ENCODE measurements at regions not wholly inside any gene's neighbourhood (a gene's known extent, or its start where the extent isn't known, plus 50 kb on each side); places are given as distances from the start of the nearest gene placed in this dataset.

DNA sequence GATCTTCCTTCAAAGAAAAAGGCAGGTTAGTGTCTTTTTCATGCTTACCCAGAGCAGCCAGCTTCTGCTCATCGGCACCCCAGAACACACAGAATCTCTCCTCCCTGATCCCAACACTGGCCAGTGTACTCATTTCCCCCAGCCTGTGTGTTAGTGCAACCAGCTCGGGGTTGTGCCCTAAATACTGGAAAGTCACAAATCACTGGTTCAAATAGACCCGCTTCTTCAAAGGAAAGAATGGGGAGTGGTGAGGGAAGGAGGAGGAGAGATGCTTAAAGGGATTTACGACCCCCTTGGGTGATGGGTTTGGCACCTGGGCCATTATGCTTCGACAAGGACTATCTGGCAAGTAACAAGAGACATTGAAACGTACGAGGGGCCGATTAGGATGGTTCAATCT, 114.0 kb downstream of the FOXB1 start:
- H3K4me3 ChIP-seq (ENCODE audit: low read length): no peak overlapping the region
- no peak for TF ChIP-seq ZNF274 (IDR thresholded peaks at IDR 0.05; ENCODE audit: low read depth, low read length)

DNA sequence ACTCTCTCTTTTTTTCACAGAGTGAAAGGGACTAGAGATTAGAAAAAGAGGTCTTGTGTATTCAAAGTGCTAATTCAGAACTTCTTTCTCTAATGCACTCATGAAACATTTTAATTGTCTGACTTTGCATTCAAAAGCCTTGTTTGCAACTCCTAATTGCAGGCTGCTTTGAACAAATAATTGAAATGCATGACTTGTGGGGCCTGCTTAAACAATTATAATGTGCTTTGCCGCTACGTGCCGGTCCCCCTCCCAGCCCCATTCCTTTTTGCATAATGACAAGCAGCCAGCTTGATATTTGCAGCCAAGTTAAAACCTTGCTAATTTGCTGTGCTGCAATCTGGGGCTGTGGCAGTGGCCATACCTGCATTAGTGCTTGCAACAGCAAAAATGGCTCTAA, 114.5 kb downstream of the FOXB1 start:
- TF ChIP-seq ZNF274 (IDR thresholded peaks at IDR 0.05; ENCODE audit: low read depth, low read length): no peak
- no peak overlapping the region for H3K4me3 ChIP-seq (ENCODE audit: low read length)

DNA sequence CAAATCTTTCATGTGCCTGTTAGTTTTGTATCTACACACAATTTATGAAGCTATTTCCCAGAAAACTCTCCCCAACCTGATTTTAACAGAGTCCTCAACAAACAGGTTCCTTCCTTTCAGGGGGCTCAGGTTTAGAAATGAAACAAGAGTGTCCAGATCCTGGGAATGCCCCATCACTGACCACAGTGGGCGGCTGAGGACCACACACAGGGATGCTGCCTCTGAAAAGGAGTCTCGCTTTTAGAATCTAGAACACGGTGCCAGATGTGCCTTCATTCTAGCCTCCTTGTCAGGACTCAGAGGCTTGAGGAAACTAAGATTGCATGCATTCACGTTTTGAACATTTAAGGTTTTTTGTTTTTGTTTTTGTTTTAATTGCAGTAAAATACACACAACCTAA, 115.0 kb downstream of the FOXB1 start:
- H3K4me3 ChIP-seq (ENCODE audit: low read length): no peak overlapping the region
- no peak for TF ChIP-seq ZNF274 (IDR thresholded peaks at IDR 0.05; ENCODE audit: low read depth, low read length)

DNA sequence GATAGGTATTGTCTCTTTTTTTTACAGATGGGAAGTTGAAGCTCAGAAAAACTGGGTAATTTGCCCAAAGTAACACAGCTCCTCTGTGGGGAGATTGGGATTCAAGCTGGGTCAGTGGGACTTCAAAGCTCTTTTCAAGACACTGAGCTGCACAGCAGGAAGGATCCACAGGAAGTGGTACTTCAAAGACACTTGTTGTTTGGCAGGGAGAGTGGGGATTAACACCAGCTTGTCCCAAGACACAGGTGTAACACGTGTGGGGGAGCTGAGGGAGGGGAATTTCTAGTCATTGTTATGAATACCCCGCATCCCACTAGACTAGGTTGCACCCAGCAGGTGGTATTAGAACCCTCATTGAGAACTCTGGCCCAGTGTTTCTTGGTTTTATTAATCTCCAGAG, 116.0 kb downstream of the FOXB1 start:
- no peak overlapping the region for H3K4me3 ChIP-seq (ENCODE audit: low read length)
- TF ChIP-seq ZNF274 (IDR thresholded peaks at IDR 0.05; ENCODE audit: low read depth, low read length): no peak

DNA sequence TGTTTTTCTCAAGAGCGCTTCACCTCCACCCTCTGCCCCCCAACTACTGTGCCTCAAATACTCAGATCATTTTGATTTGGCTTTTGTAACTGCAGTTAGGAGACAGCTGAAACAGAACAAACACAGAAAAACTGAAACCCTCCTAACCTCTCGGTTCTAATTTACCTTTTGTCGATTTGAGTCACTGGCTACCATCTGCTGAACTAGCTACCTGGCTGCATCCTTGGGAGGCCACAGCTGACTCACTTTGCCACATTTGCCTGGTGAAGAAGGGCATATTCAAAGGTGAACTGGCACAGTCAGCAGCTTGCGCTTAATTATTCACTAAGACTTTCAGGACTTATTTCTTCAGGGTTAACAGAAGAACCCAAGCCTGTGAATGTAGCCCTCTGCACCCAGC, 117.7 kb downstream of the FOXB1 start:
- H3K4me3 ChIP-seq (ENCODE audit: low read length): no peak overlapping the region
- TF ChIP-seq ZNF274 (IDR thresholded peaks at IDR 0.05; ENCODE audit: low read depth, low read length): no peak

DNA sequence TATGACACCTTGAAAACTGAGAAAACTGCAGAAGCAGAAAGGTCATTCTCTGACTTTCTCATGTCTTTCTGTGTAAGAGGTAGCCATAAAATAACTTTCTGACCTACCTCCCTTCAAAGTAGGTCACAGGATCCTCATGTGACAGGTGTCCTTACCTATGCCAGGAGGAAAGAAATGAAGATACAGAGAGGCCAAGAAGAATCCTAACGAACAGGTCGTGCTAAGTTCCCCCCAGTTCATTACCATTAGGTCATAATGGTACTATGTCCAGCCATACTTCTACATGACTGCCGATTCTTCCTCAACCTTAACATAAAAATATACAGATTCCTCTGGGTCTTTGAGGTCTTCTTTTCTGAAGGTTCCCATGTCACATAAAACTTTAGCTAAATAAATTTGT, 118.6 kb downstream of the FOXB1 start:
- TF ChIP-seq ZNF274 (IDR thresholded peaks at IDR 0.05; ENCODE audit: low read depth, low read length): no peak
- H3K4me3 ChIP-seq (ENCODE audit: low read length): no peak overlapping the region

DNA sequence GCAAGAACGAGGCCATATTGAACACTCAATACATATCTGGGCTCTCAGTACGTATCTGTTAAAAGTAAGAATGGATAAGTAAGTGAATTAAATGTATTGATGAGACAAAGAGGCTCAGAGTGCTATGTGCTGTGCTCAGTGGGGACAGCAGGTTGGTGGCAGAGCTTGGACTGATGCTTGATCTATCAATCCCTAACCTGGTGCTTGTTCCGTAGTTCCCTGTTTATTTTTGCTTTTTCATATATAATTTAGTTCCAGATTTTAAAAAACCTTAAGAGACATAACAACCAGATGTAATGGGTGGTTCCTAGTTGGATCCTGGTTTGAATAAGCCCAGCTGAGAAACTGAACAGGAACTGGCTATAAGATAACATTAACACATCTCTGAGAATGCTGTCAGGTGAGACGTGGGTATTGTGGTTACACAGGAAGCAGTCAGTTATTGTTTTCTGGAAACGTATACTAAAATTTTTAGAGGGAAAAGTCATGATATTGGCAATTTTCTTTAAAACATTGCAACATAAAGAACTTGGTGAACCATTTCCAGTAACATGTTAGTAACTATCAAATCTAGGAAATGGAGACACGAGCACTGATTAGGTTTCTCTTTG, 120.5 kb downstream of the FOXB1 start:
- TF ChIP-seq ZNF274 (IDR thresholded peaks at IDR 0.05; ENCODE audit: low read depth, low read length): no peak
- H3K4me3 ChIP-seq (ENCODE audit: low read length): no peak overlapping the region

DNA sequence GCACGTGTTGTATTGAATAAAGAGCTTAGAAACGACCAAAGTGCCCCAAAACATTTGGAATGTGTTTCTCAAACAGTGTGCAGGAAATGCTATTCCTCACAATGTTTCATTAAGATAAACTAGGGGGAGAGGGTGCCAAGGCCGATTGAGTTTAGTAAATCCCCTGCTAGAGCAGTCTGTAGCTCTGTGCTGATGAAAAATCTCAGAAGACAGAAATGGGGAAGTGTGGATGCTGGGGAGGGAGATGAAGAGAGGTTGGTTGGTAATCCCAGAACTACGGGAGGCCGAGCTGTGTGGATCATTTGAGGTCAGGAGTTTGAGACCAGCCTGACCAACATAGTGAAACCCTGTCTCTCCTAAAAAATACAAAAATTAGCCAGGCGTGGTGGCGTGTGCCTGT, 121.2 kb downstream of the FOXB1 start:
- TF ChIP-seq ZNF274 (IDR thresholded peaks at IDR 0.05; ENCODE audit: low read depth, low read length): no peak
- no peak overlapping the region for H3K4me3 ChIP-seq (ENCODE audit: low read length)

DNA sequence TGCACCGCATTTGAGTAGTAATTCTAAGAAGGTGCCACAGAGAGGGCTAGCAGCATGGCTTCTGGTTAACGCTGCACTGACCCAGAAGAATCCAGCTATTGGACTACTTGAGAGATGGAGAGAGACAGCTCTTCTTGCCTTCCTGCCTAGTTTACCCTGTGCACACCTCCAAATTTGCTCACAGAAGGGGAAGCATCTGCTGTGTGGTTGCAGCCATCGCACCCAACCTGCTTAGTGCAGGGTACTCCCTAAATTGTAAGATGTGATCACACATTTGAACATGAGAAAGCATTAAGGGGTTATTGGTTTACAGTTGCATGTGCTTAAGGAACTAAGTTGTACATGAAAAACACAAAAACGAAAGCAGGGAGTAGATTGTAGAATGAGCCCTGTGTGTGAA, 122.1 kb downstream of the FOXB1 start:
- H3K4me3 ChIP-seq (ENCODE audit: low read length): no peak overlapping the region
- no peak for TF ChIP-seq ZNF274 (IDR thresholded peaks at IDR 0.05; ENCODE audit: low read depth, low read length)

DNA sequence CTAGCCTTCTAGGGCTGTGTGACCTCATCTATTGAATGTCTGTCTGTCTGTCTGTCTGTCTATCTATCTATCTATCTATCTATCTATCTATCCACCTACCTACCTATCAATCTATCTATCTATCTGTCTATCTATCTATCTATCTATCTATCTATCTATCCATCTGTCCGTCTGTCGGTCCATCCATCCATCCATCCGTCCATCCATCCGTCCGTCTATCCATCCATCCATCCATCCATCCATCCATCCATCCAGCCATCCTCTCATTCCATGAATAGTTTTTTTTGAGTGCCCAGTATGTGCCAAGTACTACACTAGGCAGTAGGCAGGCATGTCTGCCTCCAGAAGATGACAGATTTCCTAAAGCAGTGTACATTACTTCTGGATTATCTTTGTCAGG, 122.5 kb downstream of the FOXB1 start:
- no peak for TF ChIP-seq ZNF274 (IDR thresholded peaks at IDR 0.05; ENCODE audit: low read depth, low read length)
- no peak overlapping the region for H3K4me3 ChIP-seq (ENCODE audit: low read length)

DNA sequence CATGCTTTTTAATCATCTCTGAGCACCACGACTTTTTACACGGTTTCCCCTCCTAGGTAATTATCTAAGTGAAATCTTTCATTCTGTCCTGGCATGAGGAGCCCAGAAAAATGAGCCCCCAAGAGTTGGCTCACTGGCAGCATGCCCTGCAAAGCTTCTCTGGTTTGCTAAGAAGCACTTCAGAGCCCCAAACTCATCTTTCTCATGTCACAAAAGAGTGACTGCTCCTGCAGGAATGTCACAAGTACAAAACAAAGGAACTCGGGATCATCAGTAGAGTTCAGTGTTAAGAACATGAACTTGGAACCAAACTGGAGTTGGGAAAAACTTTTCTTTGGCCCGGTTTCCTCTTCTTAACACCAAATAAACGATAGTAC, 123.9 kb downstream of the FOXB1 start:
- TF ChIP-seq ZNF274 (IDR thresholded peaks at IDR 0.05; ENCODE audit: low read depth, low read length): no peak
- peak overlapping the region; percentile 78; the same call in 1 of the 2 replicates for H3K4me3 ChIP-seq (ENCODE audit: low read length)

DNA sequence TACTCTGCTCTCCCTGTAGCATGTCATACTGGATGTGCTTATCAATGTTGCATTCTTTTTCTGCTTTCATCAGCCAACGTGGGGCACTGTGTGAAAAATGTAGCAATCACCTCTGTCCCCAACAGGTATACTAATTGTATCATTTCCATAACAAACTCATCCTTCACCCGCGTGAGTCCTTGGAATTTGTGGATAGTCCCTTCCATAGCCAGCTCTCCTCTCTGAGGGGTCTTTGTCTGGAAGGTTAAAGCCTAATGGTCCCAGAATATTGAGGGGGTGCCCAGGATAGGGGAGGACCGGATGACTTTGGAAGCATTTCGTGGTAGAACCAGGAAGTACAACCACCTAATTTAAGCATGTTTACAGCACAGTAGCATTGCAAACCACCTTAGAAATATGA, 124.6 kb downstream of the FOXB1 start:
- no peak for TF ChIP-seq ZNF274 (IDR thresholded peaks at IDR 0.05; ENCODE audit: low read depth, low read length)
- H3K4me3 ChIP-seq (ENCODE audit: low read length): no peak overlapping the region

DNA sequence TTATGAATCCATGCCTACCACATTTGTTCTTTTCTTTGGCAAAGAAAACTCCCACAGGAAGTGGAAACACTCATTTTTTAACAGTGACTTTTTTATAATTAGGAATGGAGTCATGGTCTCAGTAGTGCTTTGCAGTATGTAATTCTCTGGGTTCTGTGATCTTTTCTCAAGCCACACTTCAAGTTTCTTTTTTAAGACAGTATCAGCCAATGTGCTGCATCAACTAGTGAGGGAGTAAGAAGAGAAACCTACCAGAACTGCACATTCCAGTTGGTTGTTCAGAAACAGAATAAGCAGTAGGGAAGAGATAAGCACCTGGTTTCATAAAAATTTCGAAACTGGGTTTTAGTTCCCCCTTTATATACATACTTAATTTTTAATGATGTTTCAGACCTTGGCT, 126.3 kb downstream of the FOXB1 start:
- TF ChIP-seq ZNF274 (IDR thresholded peaks at IDR 0.05; ENCODE audit: low read depth, low read length): no peak

DNA sequence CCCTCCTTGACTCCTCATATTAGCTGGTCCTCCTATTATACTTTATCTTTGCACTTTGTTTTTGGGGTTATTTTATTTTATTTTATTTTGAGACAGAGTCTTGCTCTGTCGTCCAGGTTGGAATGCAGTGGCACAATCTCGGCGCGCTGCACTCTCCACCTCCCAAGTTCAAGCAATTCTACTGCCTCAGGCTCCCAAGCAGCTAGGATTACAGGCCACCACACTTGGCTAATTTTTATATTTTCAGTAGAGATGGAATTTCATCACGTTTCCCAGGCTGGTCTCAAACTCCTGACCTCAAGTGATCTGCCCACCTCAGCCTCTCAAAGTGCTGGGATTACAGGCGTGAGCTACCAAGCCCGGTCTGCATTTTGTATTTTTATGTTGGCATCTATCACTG, 126.7 kb downstream of the FOXB1 start:
- TF ChIP-seq ZNF274 (IDR thresholded peaks at IDR 0.05; ENCODE audit: low read depth, low read length): no peak
- no peak overlapping the region for H3K4me3 ChIP-seq (ENCODE audit: low read length)

More for the DNA sequence above, 126.3 kb downstream of the FOXB1 start:
- no peak overlapping the region for H3K4me3 ChIP-seq (ENCODE audit: low read length)

DNA sequence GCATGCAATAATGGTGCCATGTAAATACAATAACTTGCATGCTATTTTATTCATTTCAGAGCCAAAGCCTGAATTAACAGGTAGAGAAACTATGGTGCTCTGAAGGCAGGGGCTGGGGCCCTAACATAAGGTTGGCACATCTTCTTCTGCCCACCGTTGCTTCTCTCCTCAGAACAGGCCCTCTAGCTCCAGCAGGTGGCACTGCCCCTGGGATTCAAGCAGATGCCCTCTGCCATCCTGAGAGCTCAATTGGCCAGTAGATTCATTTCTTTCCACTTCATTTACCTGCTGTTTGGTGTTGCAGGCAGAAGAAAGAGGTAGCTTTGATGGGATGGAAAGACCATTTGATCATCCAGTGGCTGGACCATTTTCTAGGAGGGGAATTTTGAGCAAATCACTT, 130.5 kb downstream of the FOXB1 start:
- TF ChIP-seq ZNF274 (IDR thresholded peaks at IDR 0.05; ENCODE audit: low read depth, low read length): no peak
- no peak overlapping the region for H3K4me3 ChIP-seq (ENCODE audit: low read length)

DNA sequence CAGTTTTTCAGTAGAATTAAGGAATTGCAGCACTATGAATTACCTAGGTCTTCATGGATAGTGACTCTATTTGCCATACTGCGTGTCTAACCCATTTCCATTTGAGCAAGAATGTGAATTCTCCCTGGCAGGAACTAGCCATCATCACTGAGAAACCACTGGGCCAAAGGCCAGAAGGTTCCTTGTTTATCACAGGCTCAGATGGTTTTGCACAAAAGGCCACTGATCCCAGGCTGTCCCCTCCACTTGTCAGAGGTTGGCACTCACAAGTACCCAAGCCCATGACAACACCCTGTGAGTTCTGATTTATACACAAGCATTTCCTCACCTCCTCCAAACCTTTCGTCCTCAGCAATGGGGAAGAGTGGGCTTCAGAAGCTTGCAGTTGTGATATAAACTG, 131.8 kb downstream of the FOXB1 start:
- no peak for TF ChIP-seq ZNF274 (IDR thresholded peaks at IDR 0.05; ENCODE audit: low read depth, low read length)
- H3K4me3 ChIP-seq (ENCODE audit: low read length): no peak overlapping the region

All from GM08714 (cell line).